Stimulated activated CD4-positive, alpha-beta T cell treated with anti-CD3 and anti-CD28 coated beads, Interleukin-1b, Interleukin-23, amount 100 ng/mL, for 1 hour (primary cell): ENCODE measurements at regions not wholly inside any gene's neighbourhood (a gene's known extent, or its start where the extent isn't known, plus 50 kb on each side); places are given as distances from the start of the nearest gene placed in this dataset.

Source experiments
- DNase-seq, 2 donors: peaks; one replicate each; pipeline ENCODE4 v3.0.0-alpha.2; 2020; ENCODE audit warnings: low read depth in 2 of 2

GRCh38 chr5:158482125-158482524 is 617.6 kb downstream of the EBF1 start:
- DNase-seq: no peak

DNA sequence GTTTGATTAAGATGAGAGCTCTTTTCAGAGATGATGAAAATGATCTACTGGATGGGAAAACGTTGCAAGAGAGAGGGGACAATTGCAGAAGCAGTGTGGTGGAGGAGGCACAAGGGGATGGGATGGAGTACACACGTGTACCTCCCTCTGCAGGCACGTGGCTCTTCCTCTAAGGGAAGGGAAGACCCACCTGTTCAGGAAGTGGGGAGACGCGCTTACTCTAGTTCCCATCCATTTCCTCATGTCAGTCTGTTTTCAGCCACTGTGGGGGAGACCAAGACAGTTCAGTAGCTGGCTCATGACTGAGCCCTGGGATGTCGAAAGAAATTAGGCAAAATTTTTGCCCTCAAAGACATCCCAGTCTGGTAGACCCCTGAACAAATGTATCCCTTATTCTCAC is 619.2 kb upstream of the CLINT1 start:
- DNase-seq: no peak

DNA sequence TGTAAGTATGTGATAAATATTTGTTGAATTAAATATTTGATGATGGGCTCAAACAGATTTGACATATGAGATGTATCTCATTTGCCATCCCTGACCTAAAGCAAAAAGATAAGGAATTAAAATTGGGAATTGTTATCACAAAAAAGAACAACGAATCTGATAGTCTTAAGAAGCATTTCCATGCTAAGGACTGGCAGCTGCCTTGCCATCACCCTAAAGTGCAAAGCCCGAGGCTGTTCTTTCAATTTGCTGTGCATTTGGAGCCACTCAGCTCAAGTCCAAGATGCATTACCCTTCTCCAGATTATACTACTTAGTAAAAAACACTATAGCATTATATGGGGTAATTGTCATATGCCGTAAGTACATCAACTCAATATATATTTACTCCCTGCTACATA is 618.3 kb upstream of the CLINT1 start:
- no peak for DNase-seq

DNA sequence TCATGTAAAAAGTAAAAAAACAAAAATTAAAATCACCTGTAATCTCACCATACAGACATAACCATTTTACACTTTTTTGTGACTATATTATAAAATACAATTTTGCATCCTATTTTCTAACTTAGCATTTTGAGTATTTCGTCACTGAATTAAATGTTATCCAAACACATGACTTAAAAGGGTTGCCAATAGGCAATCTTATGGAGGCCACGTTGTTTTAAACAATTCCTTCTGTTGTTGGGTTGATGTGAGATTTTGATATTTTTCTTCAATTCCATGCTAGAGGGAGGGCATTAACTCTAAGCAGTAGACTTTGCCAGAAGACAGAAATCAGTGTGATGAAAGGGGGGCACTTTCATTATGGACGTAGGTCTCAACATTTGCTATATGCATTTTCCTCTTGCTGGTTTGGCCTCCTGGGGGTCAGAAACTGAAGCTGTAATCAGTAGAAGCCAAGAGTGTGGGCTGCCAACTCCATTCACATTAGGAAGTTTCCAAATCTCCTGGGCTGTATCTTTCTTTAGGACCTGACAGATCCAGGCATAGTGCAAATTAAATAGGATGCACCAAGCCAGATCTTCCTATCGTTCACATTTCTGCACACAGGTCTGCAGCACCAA is 614.2 kb upstream of the CLINT1 start:
- DNase-seq: no peak

- no peak for DNase-seq
These were observed 612.6 kb upstream of the CLINT1 start for GRCh38 chr5:158471535-158471924.

DNA sequence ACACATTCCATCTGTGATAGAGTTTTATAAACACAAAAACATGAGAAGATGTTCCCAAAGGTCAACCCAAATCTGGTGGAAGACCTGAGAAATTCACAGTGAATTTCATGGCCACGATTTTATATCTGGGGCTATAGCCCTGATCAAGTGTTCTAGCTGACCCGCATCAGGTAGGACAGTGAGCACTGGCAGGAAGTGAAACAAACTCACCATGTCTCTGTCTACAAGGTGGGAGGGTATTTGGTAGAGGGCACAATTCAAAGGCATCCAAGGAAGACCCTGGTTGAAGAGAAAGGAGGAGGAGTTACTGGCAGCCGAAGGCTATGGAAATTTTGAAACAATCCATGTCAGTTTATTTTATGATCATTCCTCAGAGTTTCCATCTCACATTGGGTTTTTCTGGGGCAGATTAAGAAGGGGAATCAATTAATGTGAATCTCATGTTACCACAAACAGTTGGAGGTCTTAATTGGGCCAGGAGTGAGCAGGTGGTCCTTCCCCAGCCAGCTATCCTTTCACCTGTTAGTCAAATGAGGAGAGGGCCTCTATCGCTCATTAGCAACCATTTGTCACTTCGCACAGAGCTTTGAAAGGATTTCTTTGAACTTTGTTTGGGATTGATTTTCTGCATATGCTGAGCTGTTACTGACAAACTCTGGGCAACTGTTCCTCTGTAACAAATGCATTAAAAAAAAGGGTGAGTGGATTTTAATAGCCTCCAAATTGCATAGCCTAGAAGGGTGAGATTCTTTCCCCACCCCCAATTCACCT is 612.0 kb upstream of the CLINT1 start:
- DNase-seq: no peak

DNA sequence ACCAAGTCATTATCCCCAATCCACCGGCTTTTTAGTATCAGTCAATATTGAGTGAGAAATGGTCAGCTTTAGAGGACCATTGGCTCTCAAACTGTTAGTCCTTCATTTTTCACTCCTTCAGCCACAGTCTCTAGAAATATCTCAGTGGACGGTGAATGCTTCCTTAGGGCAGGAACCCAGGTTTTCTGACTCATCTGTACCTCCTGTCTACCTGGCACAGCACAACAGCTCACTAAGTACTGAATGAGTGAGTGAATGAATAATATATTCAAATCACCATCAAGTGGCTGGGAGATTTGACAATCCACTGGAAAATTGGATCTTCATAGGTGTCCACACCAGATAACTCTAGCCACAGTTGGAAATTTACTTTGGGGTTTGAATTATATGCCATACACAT is 609.5 kb upstream of the CLINT1 start:
- no peak for DNase-seq

DNA sequence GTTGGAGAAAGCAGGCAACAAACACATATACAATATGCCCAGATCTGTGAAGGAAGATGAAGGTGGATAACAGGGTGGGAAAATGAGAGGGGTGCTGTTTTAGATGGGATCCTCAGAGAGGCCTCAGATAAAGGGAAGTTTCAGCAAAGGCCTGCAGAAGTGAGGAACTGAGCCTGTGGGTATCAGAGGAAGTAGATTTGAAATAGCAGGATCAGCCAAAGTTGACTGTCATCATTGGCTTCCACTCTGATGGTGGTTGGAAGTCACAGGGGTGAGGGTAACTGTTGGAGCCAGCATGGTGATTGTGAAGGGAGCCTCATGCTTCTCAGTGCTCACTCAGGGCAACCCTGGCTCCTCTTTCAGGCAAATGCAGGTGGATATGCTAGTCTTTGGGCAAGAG is 607.2 kb upstream of the CLINT1 start:
- no peak for DNase-seq

DNA sequence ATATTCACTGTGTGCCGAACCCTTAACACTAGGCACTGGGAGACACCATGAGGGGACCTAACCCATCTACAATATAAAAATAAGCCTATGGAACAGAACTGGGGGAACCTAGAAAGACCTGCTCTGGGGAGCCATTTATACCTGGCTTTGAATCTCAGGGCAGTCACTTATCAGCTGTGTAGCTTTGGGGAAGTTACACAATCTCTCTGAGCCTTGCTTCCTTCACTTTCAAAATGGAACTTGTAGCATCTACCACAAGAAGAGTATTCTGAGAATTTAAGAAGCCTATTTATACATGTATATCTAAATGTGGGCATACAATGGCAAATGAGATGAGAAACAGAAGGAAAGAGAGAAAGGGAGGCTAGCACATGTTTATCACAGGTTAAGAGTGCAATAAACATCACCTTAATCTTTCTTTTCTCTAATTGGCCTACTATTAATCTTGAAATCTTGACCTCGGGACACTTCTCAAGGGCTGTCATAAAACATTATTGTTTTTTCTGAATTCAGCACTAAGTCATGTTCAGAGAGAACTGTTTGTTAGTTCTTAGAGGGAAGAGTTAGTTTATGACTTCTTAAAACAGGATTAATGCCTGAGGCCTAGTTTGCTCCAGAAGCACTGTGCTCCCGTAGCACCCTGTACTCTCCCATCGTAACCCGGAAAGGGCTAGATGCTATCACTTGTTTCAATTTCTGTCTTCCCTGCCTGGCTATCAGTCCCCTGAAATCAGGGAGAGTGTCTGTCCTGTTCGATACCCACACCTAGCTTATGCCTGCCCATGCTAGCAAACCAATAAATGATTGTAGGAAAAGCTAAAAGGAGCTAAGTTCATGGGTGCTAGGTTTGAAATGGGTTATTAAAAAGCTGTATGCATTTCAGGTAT is 606.4 kb upstream of the CLINT1 start:
- no peak for DNase-seq

GRCh38 chr5:158464383-158464782 is 605.4 kb upstream of the CLINT1 start:
- no peak for DNase-seq

- DNase-seq: no peak
These were observed 605.0 kb upstream of the CLINT1 start for GRCh38 chr5:158463938-158464337.

DNA sequence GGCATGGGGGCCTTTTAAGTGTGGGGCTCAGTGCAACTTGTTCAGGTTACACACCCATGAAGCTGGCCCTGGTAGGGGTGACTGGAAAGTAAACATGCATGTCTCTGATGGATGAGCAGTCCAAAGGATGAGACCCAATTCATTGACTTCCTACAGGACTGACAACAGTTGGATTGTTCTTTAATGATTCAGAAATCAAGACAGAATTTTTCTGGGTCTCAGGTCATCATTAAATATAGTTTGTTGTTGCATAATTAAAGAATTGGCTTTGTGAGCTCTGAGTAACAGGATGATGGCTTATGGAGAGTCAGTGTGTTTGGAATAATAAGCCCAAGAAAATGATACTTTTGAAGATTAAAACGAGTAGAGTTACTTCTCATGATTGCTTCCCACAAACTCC is 604.2 kb upstream of the CLINT1 start:
- DNase-seq: no peak

- no peak for DNase-seq
These were observed 603.6 kb upstream of the CLINT1 start for GRCh38 chr5:158462349-158463114.

- no peak for DNase-seq
These were observed 602.4 kb upstream of the CLINT1 start for GRCh38 chr5:158461240-158461854.

DNA sequence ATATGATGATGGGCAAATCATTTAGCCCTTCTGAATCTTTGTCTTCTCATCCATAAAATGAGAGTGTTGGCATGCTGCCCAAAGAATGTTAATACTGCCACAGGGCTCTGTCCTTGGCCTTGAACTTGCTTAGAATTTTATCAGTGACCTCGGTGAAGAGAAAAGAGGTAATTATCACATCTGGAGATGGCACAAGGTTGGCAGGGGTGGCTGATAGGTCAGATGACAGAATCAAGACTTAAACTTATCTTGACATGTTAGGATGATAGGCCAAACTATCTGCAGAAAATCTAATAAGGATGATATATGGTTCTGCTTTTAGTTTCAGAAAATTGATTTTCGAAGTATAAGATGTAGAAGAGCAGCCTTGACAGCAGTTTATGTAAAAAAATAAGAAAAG is 599.1 kb upstream of the CLINT1 start:
- no peak for DNase-seq

GRCh38 chr5:158456756-158457155 is 597.8 kb upstream of the CLINT1 start:
- DNase-seq: no peak

DNA sequence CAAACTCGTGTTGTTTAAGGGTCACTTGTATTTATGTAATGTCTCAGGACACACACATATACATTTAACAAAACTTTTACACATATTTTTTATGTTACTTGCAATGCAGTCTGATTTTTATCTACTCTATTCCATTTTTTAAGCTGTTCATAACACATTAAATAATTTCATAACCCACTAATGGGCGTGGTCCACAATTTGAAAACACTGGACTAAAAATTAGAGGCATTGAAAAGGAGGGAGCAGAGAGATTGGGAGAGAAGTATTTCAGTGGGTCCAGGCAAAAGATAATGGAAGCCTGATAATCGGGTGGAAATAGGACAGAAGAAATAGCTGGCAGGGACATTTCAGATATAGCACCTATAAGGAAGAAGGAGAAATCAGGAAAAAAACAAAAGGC is 597.3 kb upstream of the CLINT1 start:
- DNase-seq: no peak

DNA sequence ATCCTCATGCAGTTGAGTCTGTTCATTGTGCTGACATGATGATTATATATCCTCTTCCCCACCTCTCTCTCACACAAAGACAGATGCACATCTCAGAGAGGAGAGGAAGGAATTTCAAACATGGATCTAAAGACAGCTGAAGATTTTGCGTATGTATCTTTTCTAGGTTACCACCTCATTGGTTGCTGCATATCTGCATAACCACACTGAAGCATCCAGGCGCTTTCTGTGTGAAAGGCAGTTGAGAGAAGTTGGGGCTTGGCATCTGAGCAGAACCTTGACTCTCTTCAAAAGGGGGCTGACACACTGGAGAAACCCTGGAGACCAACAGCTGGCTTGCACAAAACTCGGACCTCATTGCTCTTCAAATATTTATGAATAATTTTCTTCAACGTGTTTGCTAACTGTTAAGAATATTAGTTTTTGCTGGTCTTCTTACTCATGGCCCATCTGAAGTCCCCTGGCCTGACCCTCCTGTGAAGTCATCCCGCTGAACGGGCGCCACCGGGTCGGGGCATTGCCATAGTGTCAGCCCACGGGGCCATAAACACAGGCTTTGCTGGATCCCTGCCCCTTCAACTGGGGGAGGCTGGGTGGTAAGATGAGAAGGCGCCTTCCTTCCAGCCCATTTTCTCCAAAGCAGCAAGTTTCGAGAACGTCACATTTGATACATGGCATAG is 593.2 kb upstream of the CLINT1 start:
- no peak for DNase-seq

DNA sequence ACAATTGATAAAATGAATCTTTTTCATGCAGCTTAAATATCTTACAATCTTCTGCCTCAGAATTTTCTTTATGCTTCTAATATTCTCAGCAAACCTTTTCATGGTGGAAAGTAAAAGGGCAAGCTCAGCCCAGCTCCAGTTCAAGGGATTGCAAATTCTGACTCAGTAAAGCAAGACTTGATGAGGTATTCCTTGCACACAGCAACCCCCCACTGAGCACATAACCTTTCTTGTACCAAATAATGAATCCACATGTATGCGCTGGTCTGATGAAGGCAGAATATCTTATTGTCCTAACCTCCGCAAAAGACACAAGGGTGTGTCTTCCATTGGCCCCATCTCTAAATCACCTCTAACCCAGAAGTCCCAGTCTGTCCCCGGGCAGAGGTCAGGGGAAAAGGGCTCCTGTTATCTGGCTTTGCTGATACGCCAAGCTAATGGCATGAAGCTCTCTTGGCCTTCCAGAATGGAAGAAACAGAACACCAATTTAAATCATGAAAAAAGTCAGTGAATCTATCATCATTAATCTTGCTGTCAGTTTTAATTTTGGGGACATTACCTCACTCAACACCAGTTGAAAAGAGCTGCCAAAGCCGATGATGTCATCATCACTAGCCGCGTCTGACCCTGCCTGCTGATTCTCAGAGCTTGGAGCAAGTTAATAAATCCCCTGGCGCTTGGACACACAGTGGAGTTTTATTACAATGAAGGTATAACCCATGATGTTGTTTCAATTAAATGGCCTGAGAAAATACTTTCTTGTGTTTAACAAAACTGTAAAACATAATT is 592.5 kb upstream of the CLINT1 start:
- no peak for DNase-seq

GRCh38 chr5:158450751-158451171 is 591.8 kb upstream of the CLINT1 start:
- DNase-seq: no peak
